T-cell (primary cell): ENCODE measurements at regions not wholly inside any gene's neighbourhood (a gene's known extent, or its start where the extent isn't known, plus 50 kb on each side); places are given as distances from the start of the nearest gene placed in this dataset.

Experiments used
- ATAC-seq, 4 experiments: fragments of 200-7000 bp in 3 of 4; fragments of 150-1000 bp in 1 of 4; cut with Tn5 transposase; replicated peaks in 1 of 4; 1 replicate in 3 of 4; 2 replicates in 1 of 4; pipeline ENCODE4 v1.10.0; 2021; ENCODE audit warnings: moderate library complexity in 3 of 4, mild to moderate bottlenecking in 2 of 4, moderate number of reproducible peaks in 1 of 4
- CTCF ChIA-PET, 2 donors: fragments of 300-600 bp; sonication (Branson Sonifier 250); formaldehyde crosslinking; loops; one replicate each; lab custom pipeline; 2022; ENCODE audit warnings: antibody characterized with exemption in 2 of 2; lab: Charles Lee
- POLR2A ChIA-PET, 2 donors: fragments of 300-600 bp; sonication (Branson Sonifier 250); formaldehyde crosslinking; loops; one replicate each; lab custom pipeline; 2022; ENCODE audit warnings: antibody characterized with exemption in 2 of 2; lab: Charles Lee
- DNase-seq, 35 experiments: peaks; one replicate each; pipeline versions ENCODE4 v3.0.0 to v3.0.0-alpha.2; 2013 to 2023
- H3K27ac ChIP-seq: one replicate; pipeline ENCODE4 v1.5.1; 2013; ENCODE audit warnings: low read length
- H3K27me3 ChIP-seq, 2 experiments: replicated peaks in 1 of 2; 1 replicate in 1 of 2; 2 replicates in 1 of 2; pipeline versions ENCODE4 v1.6.1 to v1.7.0; 2013; ENCODE audit warnings: low read length in 1 of 2, mixed read lengths in 1 of 2; ENCODE audit not compliant: control insufficient read depth in 2 of 2, insufficient read depth in 2 of 2; ENCODE audit errors: extremely low read depth in 1 of 2
- H3K36me3 ChIP-seq, 2 donors: 1 replicate in 1 of 2; 2 replicates in 1 of 2; pipeline versions ENCODE4 v1.6.1 to v1.7.0; 2013; ENCODE audit warnings: low read length in 1 of 2; ENCODE audit not compliant: control insufficient read depth in 2 of 2, insufficient read depth in 1 of 2; ENCODE audit errors: extremely low read depth in 1 of 2
- H3K4me1 ChIP-seq, 2 experiments: 1 replicate in 1 of 2; 2 replicates in 1 of 2; pipeline versions ENCODE4 v1.6.1 to v1.7.0; 2013; ENCODE audit warnings: low read length in 2 of 2, mixed read lengths in 1 of 2; ENCODE audit not compliant: insufficient read depth in 2 of 2, control insufficient read depth in 1 of 2; ENCODE audit errors: extremely low read depth in 1 of 2
- H3K4me3 ChIP-seq, 2 donors: 1 replicate in 1 of 2; 2 replicates in 1 of 2; pipeline versions ENCODE4 v1.5.1 to v1.7.0; 2013; ENCODE audit warnings: mild to moderate bottlenecking in 2 of 2, low read length in 1 of 2, moderate library complexity in 1 of 2; ENCODE audit not compliant: control insufficient read depth in 1 of 2; ENCODE audit errors: extremely low read depth in 1 of 2
- H3K9me3 ChIP-seq: 2 replicates; pipeline ENCODE4 v1.7.0; 2013
- H3K27ac Mint-ChIP-seq, 2 donors: one replicate each; pipeline ENCODE4 v1.8.0; 2020 to 2021; ENCODE audit warnings: mild to moderate bottlenecking in 2 of 2, mixed read lengths in 2 of 2
- H3K27me3 Mint-ChIP-seq, 2 donors: one replicate each; pipeline ENCODE4 v1.8.0; 2021 to 2022; ENCODE audit warnings: mixed read lengths in 2 of 2
- H3K36me3 Mint-ChIP-seq: one replicate; pipeline ENCODE4 v1.8.0; 2021; ENCODE audit warnings: mixed read lengths
- H3K4me1 Mint-ChIP-seq, 3 donors: one replicate each; pipeline ENCODE4 v1.8.0; 2020 to 2022; ENCODE audit warnings: mixed read lengths in 3 of 3, mild to moderate bottlenecking in 1 of 3
- H3K4me3 Mint-ChIP-seq, 3 donors: one replicate each; pipeline ENCODE4 v1.8.0; 2020 to 2022; ENCODE audit warnings: mild to moderate bottlenecking in 3 of 3, mixed read lengths in 3 of 3, moderate library complexity in 3 of 3
- H3K9me3 Mint-ChIP-seq, 3 donors: one replicate each; pipeline ENCODE4 v1.8.0; 2020 to 2022; ENCODE audit warnings: mixed read lengths in 3 of 3
- WGBS: methylation state at CpG from one replicate; pipeline ENCODE4 v1.1.5; 2013; ENCODE audit warnings: missing lambda C conversion rate; ENCODE audit not compliant: insufficient coverage; 5-methylcytosine and 5-hydroxymethylcytosine counted together

- Mint-ChIP-seq H3K27me3 (no peaks in the 10 kb centered on the region), H3K4me3 (no peak overlapping the region), H3K4me1 (no peaks in the 10 kb centered on the region), H3K27ac (no peak overlapping the region), H3K9me3 (peaks cover 23 to 46% (median 23%) of the 10 kb centered on the region in 3 donors), H3K36me3 (no peaks in the 10 kb centered on the region)
- POLR2A ChIA-PET, result no interaction called here
- CTCF ChIA-PET, result no interaction called here
- H3K27me3 ChIP-seq, result no peaks in the 10 kb centered on the region
- H3K4me3 ChIP-seq, result no peak overlapping the region
- no CpG with 5 or more reads among the region's 3 CpGs for WGBS
- DNase-seq (no peak), ATAC-seq (no peak)
- peaks cover 2% of the 10 kb centered on the region for H3K9me3 ChIP-seq
- no peaks in the 10 kb centered on the region for H3K36me3 ChIP-seq
- no peaks in the 10 kb centered on the region for H3K4me1 ChIP-seq
- H3K27ac ChIP-seq, result no peak overlapping the region
Observed at GRCh38 chr10:107749235-107749634, 584.7 kb upstream of the SORCS1 start.

GRCh38 chr10:107747851-107748250, 583.3 kb upstream of the SORCS1 start:
- no peak overlapping the region for H3K27ac Mint-ChIP-seq
- CTCF ChIA-PET, result no interaction called here
- H3K27me3 Mint-ChIP-seq, result no peaks in the 10 kb centered on the region
- H3K4me1 Mint-ChIP-seq, result no peaks in the 10 kb centered on the region
- Histone ChIP-seq H3K4me1 (no peaks in the 10 kb centered on the region), H3K9me3 (peaks cover 2% of the 10 kb centered on the region), H3K27me3 (no peaks in the 10 kb centered on the region), H3K36me3 (no peaks in the 10 kb centered on the region), H3K4me3 (no peak overlapping the region), H3K27ac (no peak overlapping the region)
- DNase-seq, result no peak
- POLR2A ChIA-PET, result no interaction called here
- no peak overlapping the region for H3K4me3 Mint-ChIP-seq
- peaks cover 23 to 46% (median 23%) of the 10 kb centered on the region in 3 donors for H3K9me3 Mint-ChIP-seq
- no peak for ATAC-seq
- H3K36me3 Mint-ChIP-seq, result no peaks in the 10 kb centered on the region

GRCh38 chr10:107741971-107742370, 577.5 kb upstream of the SORCS1 start:
- ATAC-seq (no peak), DNase-seq (no peak)
- Histone ChIP-seq H3K27me3 (no peaks in the 10 kb centered on the region), H3K36me3 (no peaks in the 10 kb centered on the region), H3K4me1 (no peaks in the 10 kb centered on the region), H3K27ac (no peak overlapping the region), H3K9me3 (peaks cover 2% of the 10 kb centered on the region), H3K4me3 (no peak overlapping the region)
- peaks cover 16 to 44% (median 25%) of the 10 kb centered on the region in 3 donors for H3K9me3 Mint-ChIP-seq
- H3K27me3 Mint-ChIP-seq, result no peaks in the 10 kb centered on the region
- ChIA-PET POLR2A (no interaction called here), CTCF (no interaction called here)
- no peak overlapping the region for H3K27ac Mint-ChIP-seq
- H3K36me3 Mint-ChIP-seq, result no peaks in the 10 kb centered on the region
- no peaks in the 10 kb centered on the region for H3K4me1 Mint-ChIP-seq
- H3K4me3 Mint-ChIP-seq, result no peak overlapping the region
- no CpG with 5 or more reads among the region's 3 CpGs for WGBS

GRCh38 chr10:107740962-107741690, 576.6 kb upstream of the SORCS1 start:
- H3K4me3 Mint-ChIP-seq, result no peak overlapping the region

GRCh38 chr10:107739951-107740350, 575.4 kb upstream of the SORCS1 start:
- H3K9me3 ChIP-seq, result peaks cover 2% of the 10 kb centered on the region
- no peak overlapping the region for H3K4me3 Mint-ChIP-seq
- H3K36me3 Mint-ChIP-seq, result no peaks in the 10 kb centered on the region
- no peaks in the 10 kb centered on the region for H3K4me1 Mint-ChIP-seq
- H3K27me3 Mint-ChIP-seq, result no peaks in the 10 kb centered on the region
- ATAC-seq (no peak), DNase-seq (no peak)
- H3K36me3 ChIP-seq, result no peaks in the 10 kb centered on the region
- WGBS, result no CpG with 5 or more reads among the region's 3 CpGs
- H3K4me1 ChIP-seq, result no peaks in the 10 kb centered on the region
- H3K27me3 ChIP-seq, result no peaks in the 10 kb centered on the region
- ChIA-PET POLR2A (no interaction called here), CTCF (no interaction called here)
- H3K27ac Mint-ChIP-seq, result no peak overlapping the region
- H3K4me3 ChIP-seq, result no peak overlapping the region
- no peak overlapping the region for H3K27ac ChIP-seq
- H3K9me3 Mint-ChIP-seq, result peaks cover 17 to 42% (median 28%) of the 10 kb centered on the region in 3 donors

More at GRCh38 chr10:107740962-107741690, 576.6 kb upstream of the SORCS1 start:
- WGBS, result 40% methylated on average over 1 of the region's 4 CpGs
- no peaks in the 10 kb centered on the region for H3K36me3 Mint-ChIP-seq
- Histone ChIP-seq H3K36me3 (no peaks in the 10 kb centered on the region), H3K27ac (no peak overlapping the region), H3K4me3 (no peak overlapping the region), H3K9me3 (peaks cover 2% of the 10 kb centered on the region), H3K4me1 (no peaks in the 10 kb centered on the region), H3K27me3 (no peaks in the 10 kb centered on the region)
- peaks cover 13 to 41% (median 25%) of the 10 kb centered on the region in 3 donors for H3K9me3 Mint-ChIP-seq
- no peak overlapping the region for H3K27ac Mint-ChIP-seq
- POLR2A ChIA-PET, result no interaction called here
- H3K27me3 Mint-ChIP-seq, result no peaks in the 10 kb centered on the region
- CTCF ChIA-PET, result no interaction called here
- ATAC-seq, result no peak
- no peak for DNase-seq
- no peaks in the 10 kb centered on the region for H3K4me1 Mint-ChIP-seq

- DNase-seq (no peak), ATAC-seq (no peak)
- Mint-ChIP-seq H3K4me1 (no peaks in the 10 kb centered on the region), H3K36me3 (no peaks in the 10 kb centered on the region), H3K27me3 (no peaks in the 10 kb centered on the region), H3K27ac (no peak overlapping the region), H3K9me3 (peaks cover 30 to 61% (median 33%) of the 10 kb centered on the region in 3 donors), H3K4me3 (no peak overlapping the region)
- Histone ChIP-seq H3K36me3 (no peaks in the 10 kb centered on the region), H3K27me3 (no peaks in the 10 kb centered on the region), H3K27ac (no peak overlapping the region), H3K4me1 (no peaks in the 10 kb centered on the region), H3K9me3 (no peaks in the 10 kb centered on the region), H3K4me3 (no peak overlapping the region)
- ChIA-PET CTCF (no interaction called here), POLR2A (no interaction called here)
- WGBS, result 83% methylated on average over 1 of the region's 2 CpGs
Observed at GRCh38 chr10:107733328-107734130, 569.0 kb upstream of the SORCS1 start.
